WERI-Rb-1 (cell line): ENCODE measurements at regions not wholly inside any gene's neighbourhood (a gene's known extent, or its start where the extent isn't known, plus 50 kb on each side); places are given as distances from the start of the nearest gene placed in this dataset.
"Not testable (repeated sequence)": the region's sequence is repeated elsewhere in the genome, so short reads cannot be mapped to it uniquely, and the experiment has no call there.

Experiments
- DNase-seq: peaks from one replicate; pipeline ENCODE4 v3.0.0-alpha.2; 2020
- H3K27ac ChIP-seq: fragments of 250-450 bp; sonication (Bioruptor Pico); 2 replicates; pipeline ENCODE4 v1.5.1; 2020; ENCODE audit warnings: mild to moderate bottlenecking, moderate library complexity
- H3K27me3 ChIP-seq: fragments of 250-450 bp; sonication (Bioruptor Pico); 2 replicates; pipeline ENCODE4 v1.5.1; 2021; ENCODE audit warnings: mild to moderate bottlenecking, low read depth, moderate library complexity; ENCODE audit not compliant: insufficient read depth, severe bottlenecking
- H3K36me3 ChIP-seq: fragments of 250-450 bp; sonication (Bioruptor Pico); 2 replicates; pipeline ENCODE4 v1.5.1; 2020; ENCODE audit warnings: mild to moderate bottlenecking, moderate library complexity
- H3K4me3 ChIP-seq: 2 replicates; pipeline ENCODE4 v1.5.1; 2011; ENCODE audit warnings: low read depth, mild to moderate bottlenecking, control low read depth, low read length
- H3K9me3 ChIP-seq: fragments of 250-450 bp; sonication (Bioruptor Pico); 2 replicates; pipeline ENCODE4 v1.5.1; 2021; ENCODE audit warnings: mild to moderate bottlenecking, moderate library complexity; ENCODE audit not compliant: severe bottlenecking
- CTCF ChIP-seq: IDR thresholded peaks from 2 replicates; pipeline ENCODE4 v1.5.1; 2011; ENCODE audit warnings: low read depth, mild to moderate bottlenecking, control low read depth, inconsistent platforms, low read length

DNA sequence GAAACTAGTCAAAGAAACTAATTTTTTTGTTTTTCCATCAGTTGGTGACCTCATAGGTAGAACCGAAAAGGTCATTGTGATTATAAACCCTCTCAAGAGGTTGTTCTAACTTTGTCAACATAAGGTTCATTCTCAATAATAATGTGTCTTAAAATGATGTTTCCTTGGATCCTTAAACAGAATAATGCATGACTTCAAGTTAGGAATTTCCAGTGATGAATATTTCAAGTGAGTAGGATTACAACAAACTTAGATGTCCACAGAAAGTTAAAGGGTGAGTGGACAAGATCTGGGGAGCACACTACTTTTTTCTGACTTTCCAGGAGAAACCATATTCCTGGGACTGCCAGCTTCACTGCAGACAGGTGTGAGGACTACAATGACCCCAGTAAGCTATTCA lies 239.0 kb upstream of the PTGER4 start:
- no peak for TF ChIP-seq CTCF
- Histone ChIP-seq H3K27ac (no peak overlapping the region), H3K4me3 (no peak overlapping the region), H3K27me3 (no peaks in the 10 kb centered on the region), H3K36me3 (no peaks in the 10 kb centered on the region), H3K9me3 (peaks cover 3% of the 10 kb centered on the region)
- DNase-seq = no peak

- not testable (repeated sequence) for H3K27me3 ChIP-seq, H3K9me3 ChIP-seq, H3K4me3 ChIP-seq, H3K27ac ChIP-seq, H3K36me3 ChIP-seq
- DNase-seq = peak; percentile 18
Measured at GRCh38 chr5:40439103-40439502, 240.6 kb upstream of the PTGER4 start.

DNA sequence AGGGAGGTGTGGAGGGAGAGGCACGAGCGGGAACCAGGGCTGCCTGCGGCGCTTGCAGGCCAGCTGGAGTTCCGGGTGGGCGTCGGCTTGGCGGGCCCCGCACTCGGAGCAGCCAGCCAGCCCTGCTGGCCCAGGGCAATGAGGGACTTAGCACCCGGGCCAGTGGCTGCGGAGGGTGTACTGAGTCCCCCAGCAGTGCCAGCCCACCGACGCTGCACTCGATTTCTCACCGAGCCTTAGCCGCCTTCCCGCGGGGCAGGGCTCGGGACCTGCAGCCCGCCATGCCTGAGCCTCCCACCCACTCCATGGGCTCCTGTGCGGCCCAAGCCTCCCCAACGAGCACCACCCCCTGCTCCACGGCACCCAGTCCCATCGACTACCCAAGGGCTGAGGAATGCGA lies 241.1 kb upstream of the PTGER4 start:
- H3K9me3 ChIP-seq, H3K36me3 ChIP-seq, H3K27me3 ChIP-seq, H3K4me3 ChIP-seq, H3K27ac ChIP-seq, DNase-seq: not testable (repeated sequence)

DNA sequence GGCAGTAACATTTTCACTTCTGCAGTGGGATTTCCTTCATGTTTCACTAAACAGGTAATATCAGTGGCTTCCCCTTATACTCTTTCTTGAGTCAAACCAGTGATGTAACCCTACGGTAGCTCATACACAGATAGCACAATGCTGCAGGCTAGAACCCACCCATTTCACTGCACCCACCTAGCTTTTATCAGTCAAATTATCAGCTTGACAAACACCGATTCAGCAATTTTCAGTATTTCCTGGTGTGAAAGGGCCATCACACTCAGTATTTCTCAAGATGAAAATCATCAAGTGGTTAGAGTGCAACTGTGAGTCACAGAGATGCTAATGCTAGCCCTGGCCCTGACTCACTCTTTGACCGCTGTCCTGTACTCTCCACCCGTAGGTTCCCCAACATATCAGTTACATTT lies 242.3 kb upstream of the PTGER4 start:
- Histone ChIP-seq H3K4me3 (no peak overlapping the region), H3K36me3 (no peaks in the 10 kb centered on the region), H3K27me3 (no peaks in the 10 kb centered on the region), H3K27ac (no peak overlapping the region), H3K9me3 (peaks cover 3% of the 10 kb centered on the region)
- no peak for DNase-seq
- no peak for TF ChIP-seq CTCF

- no peak overlapping the region for H3K27ac ChIP-seq
- no peak for DNase-seq
- H3K27me3 ChIP-seq = no peaks in the 10 kb centered on the region
- no peak for TF ChIP-seq CTCF
- no peak overlapping the region for H3K4me3 ChIP-seq
- no peaks in the 10 kb centered on the region for H3K36me3 ChIP-seq
- peaks cover 3% of the 10 kb centered on the region for H3K9me3 ChIP-seq
Measured at GRCh38 chr5:40436535-40437237, 243.0 kb upstream of the PTGER4 start.

DNA sequence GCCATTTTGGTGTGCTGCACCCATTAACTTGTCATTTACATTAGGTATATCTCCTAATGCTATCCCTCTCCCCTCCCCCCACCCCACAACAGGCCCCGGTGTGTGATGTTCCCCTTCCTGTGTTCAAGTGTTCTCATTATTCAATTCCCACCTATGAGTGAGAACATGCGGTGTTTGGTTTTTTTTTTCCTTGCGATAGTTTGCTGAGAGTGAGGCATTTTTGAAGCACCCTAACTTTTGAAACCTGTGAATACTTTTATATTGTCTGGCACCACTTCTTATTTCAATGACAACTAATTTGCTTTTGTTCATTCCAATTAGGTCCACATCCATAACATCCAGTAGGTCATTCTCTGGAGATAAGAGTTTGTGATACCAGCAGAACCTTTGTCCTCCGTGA lies 244.0 kb upstream of the PTGER4 start:
- not testable (repeated sequence) for H3K27me3 ChIP-seq, DNase-seq, H3K4me3 ChIP-seq, H3K9me3 ChIP-seq, H3K27ac ChIP-seq, H3K36me3 ChIP-seq

GRCh38 chr5:40432836-40433235 lies 246.9 kb upstream of the PTGER4 start:
- Histone ChIP-seq H3K4me3 (no peak overlapping the region), H3K27ac (no peak overlapping the region), H3K36me3 (no peaks in the 10 kb centered on the region), H3K27me3 (no peaks in the 10 kb centered on the region), H3K9me3 (no peaks in the 10 kb centered on the region)
- DNase-seq = no peak
- no peak for TF ChIP-seq CTCF
